SK-N-SH treated with all-trans-retinoic acid at 6 μM for 48 hours (cell line): ENCODE measurements at regions not wholly inside any gene's neighbourhood (a gene's known extent, or its start where the extent isn't known, plus 50 kb on each side); places are given as distances from the start of the nearest gene placed in this dataset.

Experiments used
- ARNTL ChIP-seq: fragments of 450-650 bp; formaldehyde crosslinking; IDR thresholded peaks from 2 replicates; pipeline ENCODE4 v1.5.0; 2020; ENCODE audit warnings: low read depth, mild to moderate bottlenecking, moderate library complexity, borderline replicate concordance
- BACH2 ChIP-seq: fragments of 250-450 bp; sonication (Bioruptor Pico); IDR thresholded peaks from 2 replicates; pipeline ENCODE4 v1.9.0; 2021; ENCODE audit warnings: mild to moderate bottlenecking, borderline replicate concordance
- GLIS3 ChIP-seq: fragments of 250-450 bp; sonication (Bioruptor Pico); IDR thresholded peaks from 2 replicates; pipeline ENCODE4 v1.5.0; 2020; ENCODE audit warnings: mild to moderate bottlenecking, moderate library complexity
- PPARA ChIP-seq: fragments of 250-450 bp; sonication (Bioruptor Pico); IDR thresholded peaks from 2 replicates; pipeline ENCODE4 v1.5.0; 2020; ENCODE audit warnings: mild to moderate bottlenecking, borderline replicate concordance
- ZFP30 ChIP-seq: fragments of 450-650 bp; formaldehyde crosslinking; IDR thresholded peaks from 2 replicates; pipeline ENCODE4 v1.5.0; 2022; ENCODE audit warnings: mild to moderate bottlenecking, moderate library complexity
- TF ChIP-seq, protein P1 (sequence below): fragments of 250-450 bp; sonication (Bioruptor Pico); IDR thresholded peaks from 2 replicates; pipeline ENCODE4 v1.8.0; 2021; ENCODE audit warnings: low read depth, mild to moderate bottlenecking, moderate library complexity, borderline replicate concordance
- TF ChIP-seq, protein P2 (sequence below): fragments of 250-450 bp; sonication (Bioruptor Pico); IDR thresholded peaks from 2 replicates; pipeline ENCODE4 v1.8.0; 2020; ENCODE audit warnings: mild to moderate bottlenecking, moderate library complexity, borderline replicate concordance

DNA sequence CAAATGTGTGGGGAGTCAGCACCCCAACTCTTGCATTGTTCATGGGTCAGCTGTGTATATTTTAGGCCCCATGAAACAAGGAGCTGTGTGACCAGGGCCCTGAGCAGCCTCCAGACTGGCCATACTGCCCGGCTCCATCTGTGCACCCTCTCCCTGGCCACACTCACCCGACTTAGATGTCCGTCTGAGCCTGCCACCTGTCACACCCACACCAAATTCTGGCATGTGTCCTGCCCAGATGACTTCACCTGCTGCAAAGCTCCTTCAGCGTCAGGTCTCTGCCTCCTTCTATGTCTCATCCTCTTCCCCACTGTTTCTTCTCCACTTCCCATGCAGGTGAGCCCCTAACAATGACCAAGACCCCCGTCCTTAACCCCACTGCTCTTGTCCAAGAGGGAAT lies 88.1 kb upstream of the THBS2 start:
- no peak for TF ChIP-seq GLIS3
- no peak for TF ChIP-seq PPARA (CRISPR knock-in tag)
- TF ChIP-seq ZFP30 (CRISPR knock-in tag) = no peak
- TF ChIP-seq ARNTL (CRISPR knock-in tag) = no peak
- TF ChIP-seq, protein P1, sequence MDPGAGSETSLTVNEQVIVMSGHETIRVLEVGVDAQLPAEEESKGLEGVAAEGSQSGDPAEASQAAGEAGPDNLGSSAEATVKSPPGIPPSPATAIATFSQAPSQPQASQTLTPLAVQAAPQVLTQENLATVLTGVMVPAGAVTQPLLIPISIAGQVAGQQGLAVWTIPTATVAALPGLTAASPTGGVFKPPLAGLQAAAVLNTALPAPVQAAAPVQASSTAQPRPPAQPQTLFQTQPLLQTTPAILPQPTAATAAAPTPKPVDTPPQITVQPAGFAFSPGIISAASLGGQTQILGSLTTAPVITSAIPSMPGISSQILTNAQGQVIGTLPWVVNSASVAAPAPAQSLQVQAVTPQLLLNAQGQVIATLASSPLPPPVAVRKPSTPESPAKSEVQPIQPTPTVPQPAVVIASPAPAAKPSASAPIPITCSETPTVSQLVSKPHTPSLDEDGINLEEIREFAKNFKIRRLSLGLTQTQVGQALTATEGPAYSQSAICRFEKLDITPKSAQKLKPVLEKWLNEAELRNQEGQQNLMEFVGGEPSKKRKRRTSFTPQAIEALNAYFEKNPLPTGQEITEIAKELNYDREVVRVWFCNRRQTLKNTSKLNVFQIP (CRISPR knock-in tag) = no peak
- TF ChIP-seq, protein P2, sequence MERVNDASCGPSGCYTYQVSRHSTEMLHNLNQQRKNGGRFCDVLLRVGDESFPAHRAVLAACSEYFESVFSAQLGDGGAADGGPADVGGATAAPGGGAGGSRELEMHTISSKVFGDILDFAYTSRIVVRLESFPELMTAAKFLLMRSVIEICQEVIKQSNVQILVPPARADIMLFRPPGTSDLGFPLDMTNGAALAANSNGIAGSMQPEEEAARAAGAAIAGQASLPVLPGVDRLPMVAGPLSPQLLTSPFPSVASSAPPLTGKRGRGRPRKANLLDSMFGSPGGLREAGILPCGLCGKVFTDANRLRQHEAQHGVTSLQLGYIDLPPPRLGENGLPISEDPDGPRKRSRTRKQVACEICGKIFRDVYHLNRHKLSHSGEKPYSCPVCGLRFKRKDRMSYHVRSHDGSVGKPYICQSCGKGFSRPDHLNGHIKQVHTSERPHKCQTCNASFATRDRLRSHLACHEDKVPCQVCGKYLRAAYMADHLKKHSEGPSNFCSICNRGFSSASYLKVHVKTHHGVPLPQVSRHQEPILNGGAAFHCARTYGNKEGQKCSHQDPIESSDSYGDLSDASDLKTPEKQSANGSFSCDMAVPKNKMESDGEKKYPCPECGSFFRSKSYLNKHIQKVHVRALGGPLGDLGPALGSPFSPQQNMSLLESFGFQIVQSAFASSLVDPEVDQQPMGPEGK (CRISPR knock-in tag) = no peak
- no peak for TF ChIP-seq BACH2
